OCI-LY7 (cell line): ENCODE measurements at regions not wholly inside any gene's neighbourhood (a gene's known extent, or its start where the extent isn't known, plus 50 kb on each side); places are given as distances from the start of the nearest gene placed in this dataset.

ENCODE experiments used
- EZH2phosphoT487 ChIP-seq: fragments of 200-600 bp; sonication (generic); IDR thresholded peaks from 2 replicates; pipeline ENCODE4 v1.6.1; 2018; ENCODE audit warnings: low read depth, borderline replicate concordance, mild to moderate bottlenecking, mixed run types, antibody characterized with exemption, low read length, moderate library complexity, mixed read lengths
- TF ChIP-seq, protein P1 (sequence below): fragments of 200-600 bp; sonication (generic); conservative IDR thresholded peaks from 2 replicates; pipeline ENCODE4 v1.5.1; 2014; ENCODE audit warnings: mild to moderate bottlenecking, antibody characterized with exemption, low read length, moderate library complexity, mixed read lengths

- TF ChIP-seq, protein P1, sequence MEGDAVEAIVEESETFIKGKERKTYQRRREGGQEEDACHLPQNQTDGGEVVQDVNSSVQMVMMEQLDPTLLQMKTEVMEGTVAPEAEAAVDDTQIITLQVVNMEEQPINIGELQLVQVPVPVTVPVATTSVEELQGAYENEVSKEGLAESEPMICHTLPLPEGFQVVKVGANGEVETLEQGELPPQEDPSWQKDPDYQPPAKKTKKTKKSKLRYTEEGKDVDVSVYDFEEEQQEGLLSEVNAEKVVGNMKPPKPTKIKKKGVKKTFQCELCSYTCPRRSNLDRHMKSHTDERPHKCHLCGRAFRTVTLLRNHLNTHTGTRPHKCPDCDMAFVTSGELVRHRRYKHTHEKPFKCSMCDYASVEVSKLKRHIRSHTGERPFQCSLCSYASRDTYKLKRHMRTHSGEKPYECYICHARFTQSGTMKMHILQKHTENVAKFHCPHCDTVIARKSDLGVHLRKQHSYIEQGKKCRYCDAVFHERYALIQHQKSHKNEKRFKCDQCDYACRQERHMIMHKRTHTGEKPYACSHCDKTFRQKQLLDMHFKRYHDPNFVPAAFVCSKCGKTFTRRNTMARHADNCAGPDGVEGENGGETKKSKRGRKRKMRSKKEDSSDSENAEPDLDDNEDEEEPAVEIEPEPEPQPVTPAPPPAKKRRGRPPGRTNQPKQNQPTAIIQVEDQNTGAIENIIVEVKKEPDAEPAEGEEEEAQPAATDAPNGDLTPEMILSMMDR, result no peak
- no peak for TF ChIP-seq EZH2phosphoT487
Measured at GRCh38 chr4:138494931-138495330, 252.8 kb upstream of the SLC7A11 start.
